Smooth muscle cell (in vitro differentiated cells): ENCODE measurements at regions not wholly inside any gene's neighbourhood (a gene's known extent, or its start where the extent isn't known, plus 50 kb on each side); places are given as distances from the start of the nearest gene placed in this dataset.

Experiments used
- DNase-seq: peaks from one replicate; lab custom pipeline; 2025; ENCODE audit not compliant: unreplicated experiment; lab: John Stamatoyannopoulos, UW
- H2AFZ ChIP-seq: fragments of 200-600 bp; sonication (generic); 2 replicates; pipeline ENCODE4 v1.6.0; 2016; ENCODE audit warnings: antibody characterized with exemption, low read depth, mild to moderate bottlenecking
- H3F3A ChIP-seq: fragments of 200-600 bp; sonication (generic); 2 replicates; pipeline ENCODE4 v1.6.0; 2017; ENCODE audit warnings: antibody characterized with exemption, low read depth
- H3K27ac ChIP-seq: fragments of 200-600 bp; sonication (generic); 2 replicates; pipeline ENCODE4 v1.5.1; 2016; ENCODE audit warnings: low read depth, mild to moderate bottlenecking
- H3K27me3 ChIP-seq: fragments of 200-600 bp; sonication (generic); 2 replicates; pipeline ENCODE4 v1.6.1; 2016; ENCODE audit warnings: low read depth, mild to moderate bottlenecking
- H3K36me3 ChIP-seq: fragments of 200-600 bp; sonication (generic); 2 replicates; pipeline ENCODE4 v1.5.1; 2016; ENCODE audit warnings: low read depth
- H3K4me1 ChIP-seq: fragments of 200-600 bp; sonication (generic); 2 replicates; pipeline ENCODE4 v1.5.1; 2016; ENCODE audit warnings: low read depth
- H3K4me2 ChIP-seq: fragments of 200-600 bp; sonication (generic); 2 replicates; pipeline ENCODE4 v1.6.0; 2016; ENCODE audit warnings: mild to moderate bottlenecking
- H3K4me3 ChIP-seq: fragments of 200-600 bp; sonication (generic); 2 replicates; pipeline ENCODE4 v1.5.1; 2016; ENCODE audit warnings: mild to moderate bottlenecking
- H3K79me2 ChIP-seq: fragments of 200-600 bp; sonication (generic); 2 replicates; pipeline ENCODE4 v1.6.0; 2016; ENCODE audit warnings: low read depth, mild to moderate bottlenecking
- H3K9ac ChIP-seq: fragments of 200-600 bp; sonication (generic); 2 replicates; pipeline ENCODE4 v1.6.0; 2016; ENCODE audit warnings: low read depth
- H3K9me3 ChIP-seq: fragments of 200-600 bp; sonication (generic); replicated peaks from 2 replicates; pipeline ENCODE4 v1.5.1; 2016; ENCODE audit warnings: low read depth
- H4K20me1 ChIP-seq: fragments of 200-600 bp; sonication (generic); 2 replicates; pipeline ENCODE4 v1.6.0; 2016; ENCODE audit warnings: low read depth
- WGBS: methylation state at CpG from one replicate; pipeline ENCODE4 v1.1.7; 2016; ENCODE audit warnings: low lambda C conversion rate; 5-methylcytosine and 5-hydroxymethylcytosine counted together
- TF ChIP-seq, protein P1 (sequence below): fragments of 200-600 bp; sonication (generic); IDR thresholded peaks from 2 replicates; pipeline ENCODE4 v1.5.1; 2017; ENCODE audit warnings: borderline replicate concordance, mild to moderate bottlenecking, antibody characterized with exemption; ENCODE audit not compliant: insufficient read depth, poor library complexity, severe bottlenecking

- no peak for DNase-seq
- H3F3A ChIP-seq: peaks cover 4% of the 10 kb centered on the region
These were observed 182.8 kb upstream of the NRIP1 start for GRCh38 chr21:15247613-15248012.

DNA sequence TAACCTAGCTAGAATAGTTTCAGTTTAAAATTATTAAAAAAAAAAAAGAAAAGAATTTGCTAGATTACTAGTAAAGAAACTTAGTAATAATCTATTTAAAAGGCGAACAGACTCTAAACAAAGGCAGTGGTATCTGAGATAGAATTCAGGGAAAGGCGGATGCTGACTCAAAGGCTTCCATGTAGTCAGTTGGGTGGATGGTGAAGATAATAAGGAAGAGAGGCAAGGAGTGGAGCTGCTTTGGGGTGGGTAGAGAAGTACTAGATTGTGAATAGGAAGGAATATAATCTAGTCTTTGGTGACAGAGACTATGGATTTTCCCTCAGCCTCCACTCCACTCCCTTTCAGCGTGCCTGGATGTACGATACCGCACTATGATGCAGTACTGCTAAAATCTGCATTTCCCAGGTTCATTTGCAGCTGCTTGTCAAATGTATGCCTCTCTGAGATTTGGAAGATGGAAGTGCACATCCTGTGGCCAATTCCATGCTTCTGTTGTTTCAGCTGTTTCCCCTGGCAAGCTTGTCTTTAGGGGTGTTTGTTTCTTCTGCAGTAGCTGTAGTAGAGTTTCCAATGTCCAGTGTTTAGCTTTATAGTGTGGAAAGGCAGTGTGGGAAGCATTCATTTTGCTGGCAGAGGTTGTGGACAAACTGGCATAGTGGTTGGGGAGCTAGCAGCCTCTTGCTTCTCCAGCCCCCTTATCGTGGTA lies 184.6 kb upstream of the NRIP1 start:
- no peak overlapping the region for H3K4me3 ChIP-seq
- DNase-seq: no peak
- no peaks in the 10 kb centered on the region for H3K9me3 ChIP-seq
- H4K20me1 ChIP-seq: no peaks in the 10 kb centered on the region
- no peaks in the 10 kb centered on the region for H3F3A ChIP-seq
- H2AFZ ChIP-seq: no peak overlapping the region
- H3K79me2 ChIP-seq: no peaks in the 10 kb centered on the region
- WGBS: 94% methylated on average over 6 of the region's 6 CpGs
- no peaks in the 10 kb centered on the region for H3K4me1 ChIP-seq
- H3K9ac ChIP-seq: no peak overlapping the region
- TF ChIP-seq, protein P1, sequence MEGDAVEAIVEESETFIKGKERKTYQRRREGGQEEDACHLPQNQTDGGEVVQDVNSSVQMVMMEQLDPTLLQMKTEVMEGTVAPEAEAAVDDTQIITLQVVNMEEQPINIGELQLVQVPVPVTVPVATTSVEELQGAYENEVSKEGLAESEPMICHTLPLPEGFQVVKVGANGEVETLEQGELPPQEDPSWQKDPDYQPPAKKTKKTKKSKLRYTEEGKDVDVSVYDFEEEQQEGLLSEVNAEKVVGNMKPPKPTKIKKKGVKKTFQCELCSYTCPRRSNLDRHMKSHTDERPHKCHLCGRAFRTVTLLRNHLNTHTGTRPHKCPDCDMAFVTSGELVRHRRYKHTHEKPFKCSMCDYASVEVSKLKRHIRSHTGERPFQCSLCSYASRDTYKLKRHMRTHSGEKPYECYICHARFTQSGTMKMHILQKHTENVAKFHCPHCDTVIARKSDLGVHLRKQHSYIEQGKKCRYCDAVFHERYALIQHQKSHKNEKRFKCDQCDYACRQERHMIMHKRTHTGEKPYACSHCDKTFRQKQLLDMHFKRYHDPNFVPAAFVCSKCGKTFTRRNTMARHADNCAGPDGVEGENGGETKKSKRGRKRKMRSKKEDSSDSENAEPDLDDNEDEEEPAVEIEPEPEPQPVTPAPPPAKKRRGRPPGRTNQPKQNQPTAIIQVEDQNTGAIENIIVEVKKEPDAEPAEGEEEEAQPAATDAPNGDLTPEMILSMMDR: no peak
- H3K36me3 ChIP-seq: no peaks in the 10 kb centered on the region
- H3K27me3 ChIP-seq: no peaks in the 10 kb centered on the region
- no peak overlapping the region for H3K4me2 ChIP-seq
- no peak overlapping the region for H3K27ac ChIP-seq

More at GRCh38 chr21:15247613-15248012, 182.8 kb upstream of the NRIP1 start:
- H4K20me1 ChIP-seq: no peaks in the 10 kb centered on the region
- no peak overlapping the region for H3K27ac ChIP-seq
- no peaks in the 10 kb centered on the region for H3K36me3 ChIP-seq
- WGBS: 89% methylated on average over 2 of the region's 2 CpGs
- H3K27me3 ChIP-seq: no peaks in the 10 kb centered on the region
- no peak overlapping the region for H3K4me3 ChIP-seq
- no peak overlapping the region for H2AFZ ChIP-seq
- H3K79me2 ChIP-seq: no peaks in the 10 kb centered on the region
- no peak overlapping the region for H3K9ac ChIP-seq
- no peak overlapping the region for H3K4me2 ChIP-seq
- TF ChIP-seq, protein P1: no peak
- H3K4me1 ChIP-seq: peaks cover 6% of the 10 kb centered on the region
- no peaks in the 10 kb centered on the region for H3K9me3 ChIP-seq

DNA sequence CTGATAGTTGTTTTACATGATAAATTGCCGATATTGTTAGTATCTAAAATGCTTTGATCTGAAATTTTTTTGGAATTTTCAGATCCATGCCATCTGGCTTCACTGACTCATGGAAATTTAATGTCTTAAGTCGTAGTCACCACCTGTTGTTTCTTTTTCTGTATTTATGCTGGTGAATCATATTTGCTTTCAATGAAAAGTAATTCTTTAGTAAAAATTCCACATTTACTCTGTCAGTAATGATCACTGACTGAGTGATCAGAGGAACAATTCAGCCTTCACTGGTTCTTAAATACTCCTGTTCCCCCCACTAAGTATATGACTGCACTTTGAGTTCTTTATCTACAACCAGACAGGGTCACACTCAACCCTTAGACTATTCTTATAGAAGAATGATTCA lies 185.6 kb upstream of the NRIP1 start:
- 79% methylated on average over 2 of the region's 2 CpGs for WGBS
- no peak overlapping the region for H3K27ac ChIP-seq

More for the DNA sequence above, 185.6 kb upstream of the NRIP1 start:
- Histone ChIP-seq H3K36me3 (no peaks in the 10 kb centered on the region), H3K9ac (no peak overlapping the region), H3K27me3 (no peaks in the 10 kb centered on the region), H3F3A (no peaks in the 10 kb centered on the region), H2AFZ (no peak overlapping the region), H3K4me3 (no peak overlapping the region), H3K4me1 (no peaks in the 10 kb centered on the region), H3K79me2 (no peaks in the 10 kb centered on the region), H4K20me1 (no peaks in the 10 kb centered on the region), H3K9me3 (no peaks in the 10 kb centered on the region), H3K4me2 (no peak overlapping the region)
- TF ChIP-seq, protein P1: no peak
- DNase-seq: no peak
